ENCODE measurements at regions not wholly inside any gene's neighbourhood (a gene's known extent, or its start where the extent isn't known, plus 50 kb on each side); places are given as distances from the start of the nearest gene placed in this dataset.
"Not testable (repeated sequence)": the region's sequence is repeated elsewhere in the genome, so short reads cannot be mapped to it uniquely, and the experiment has no call there.

DNA sequence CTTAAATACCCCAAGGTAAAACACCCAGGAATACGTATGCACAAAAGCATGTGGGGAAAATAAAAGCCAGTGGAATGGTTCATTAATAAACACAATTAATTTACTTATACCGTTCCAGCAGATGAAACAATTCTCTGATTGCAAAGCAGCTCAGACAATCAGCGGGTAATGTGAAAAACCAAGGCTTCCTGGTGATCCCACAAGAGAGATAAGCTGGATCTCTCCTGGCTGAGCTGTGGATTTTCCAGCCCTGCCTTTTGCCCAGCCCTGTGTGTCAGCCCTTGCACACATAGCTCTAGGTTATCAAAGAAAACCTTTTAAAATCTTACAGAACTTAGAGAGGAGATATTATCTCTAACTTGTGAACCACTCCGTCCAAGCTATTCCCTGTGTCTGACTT, 1010.7 kb upstream of the AUTS2 start:
- no peak for DNase-seq

DNA sequence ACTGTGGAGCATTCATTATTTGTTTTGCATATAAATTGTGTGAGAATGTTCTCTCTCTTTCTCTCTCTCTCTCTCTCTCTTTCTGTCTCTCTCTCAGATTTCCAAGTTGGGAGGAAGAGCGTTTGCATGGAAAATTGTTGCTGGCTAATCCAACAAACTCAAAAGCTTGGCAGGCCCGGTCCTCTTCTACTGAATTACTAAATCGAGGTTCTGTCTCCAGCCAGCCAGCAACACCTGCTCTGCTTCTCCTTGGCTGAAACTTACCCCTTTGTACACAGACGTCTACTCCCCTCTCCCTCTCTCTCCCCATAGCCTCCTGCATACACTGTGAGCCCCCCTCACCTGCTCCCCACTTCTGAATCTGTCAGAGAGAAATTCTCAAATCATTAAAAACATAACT, 996.4 kb upstream of the AUTS2 start:
- DNase-seq: no peak

- no peak for DNase-seq
Observed at GRCh38 chr7:68604541-68604940, 993.7 kb upstream of the AUTS2 start.

DNA sequence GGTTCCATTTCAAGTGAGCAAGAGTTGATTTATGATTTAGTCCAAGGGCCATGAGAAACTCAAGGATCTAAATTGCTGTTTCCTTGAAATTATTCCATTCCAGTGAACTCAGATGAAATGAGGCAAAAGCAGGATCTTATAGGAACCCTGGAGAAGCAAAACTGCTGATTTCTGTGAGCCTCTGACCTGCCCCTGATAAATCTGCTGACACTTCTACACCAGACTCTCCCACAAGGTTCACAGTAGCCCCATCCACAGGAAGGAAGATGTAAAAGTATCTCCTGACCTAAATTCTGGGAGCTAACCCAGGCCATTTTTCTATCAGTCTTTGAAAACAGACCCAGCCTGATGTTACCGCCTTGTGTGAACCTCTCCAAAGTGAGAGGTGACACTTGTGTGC, 987.6 kb upstream of the AUTS2 start:
- DNase-seq: no peak

DNA sequence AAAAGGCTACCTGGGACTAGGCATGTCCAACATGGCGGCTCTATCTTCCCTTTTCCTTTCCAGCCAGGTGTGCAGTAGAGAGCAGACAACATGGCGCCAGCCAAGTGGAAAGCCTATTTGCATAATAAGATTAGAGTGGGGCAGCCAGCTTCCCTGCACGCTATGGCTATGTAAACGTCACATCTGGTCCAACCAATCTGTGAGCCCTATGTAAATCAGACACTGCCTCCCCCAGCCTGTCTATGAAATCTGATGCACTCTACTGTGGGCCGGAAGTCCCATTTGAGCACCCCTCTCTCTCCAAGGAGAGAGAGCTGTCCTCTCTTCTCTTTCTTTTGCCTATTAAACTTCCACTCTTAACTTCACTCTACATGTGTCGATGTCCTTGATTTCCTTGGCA, 984.9 kb upstream of the AUTS2 start:
- DNase-seq: no peak

DNA sequence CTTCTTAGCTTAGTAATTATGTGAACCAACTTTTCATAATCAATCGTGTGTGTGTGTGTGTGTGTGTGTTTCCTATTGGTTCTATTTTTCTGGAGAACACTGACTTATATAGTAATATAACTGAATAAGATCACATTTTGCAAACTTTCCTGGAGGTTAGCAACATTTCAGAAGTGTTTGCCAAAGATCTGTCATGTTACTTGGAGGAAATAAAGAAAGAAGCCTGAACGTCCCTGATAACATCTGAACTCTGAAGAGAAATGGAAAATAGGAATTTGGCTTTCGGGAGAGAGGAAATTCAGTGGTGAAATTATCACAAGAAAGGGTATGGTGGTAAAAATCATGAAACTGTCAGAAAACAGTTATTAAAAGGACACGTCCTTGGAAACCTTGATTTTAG, 984.4 kb upstream of the AUTS2 start:
- no peak for DNase-seq

DNA sequence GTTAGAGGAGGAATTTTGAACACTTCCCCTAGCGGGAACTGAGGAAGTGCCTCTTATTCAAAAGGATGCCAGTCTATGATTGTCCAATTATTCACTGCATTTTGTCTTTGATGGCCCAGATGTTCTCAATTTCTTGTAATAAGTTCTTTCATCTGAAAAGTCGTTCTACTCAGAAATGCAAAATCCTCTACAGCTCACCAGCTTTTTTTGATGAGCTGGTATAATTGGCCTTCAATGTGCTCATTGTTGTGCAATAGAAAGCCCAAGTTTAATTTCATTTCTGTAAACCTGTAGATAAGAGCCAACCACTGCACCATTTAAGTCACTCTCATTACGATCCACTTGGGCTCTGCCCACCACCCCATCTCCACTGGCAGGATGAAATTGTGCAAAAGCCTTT, 978.7 kb upstream of the AUTS2 start:
- no peak for DNase-seq

DNA sequence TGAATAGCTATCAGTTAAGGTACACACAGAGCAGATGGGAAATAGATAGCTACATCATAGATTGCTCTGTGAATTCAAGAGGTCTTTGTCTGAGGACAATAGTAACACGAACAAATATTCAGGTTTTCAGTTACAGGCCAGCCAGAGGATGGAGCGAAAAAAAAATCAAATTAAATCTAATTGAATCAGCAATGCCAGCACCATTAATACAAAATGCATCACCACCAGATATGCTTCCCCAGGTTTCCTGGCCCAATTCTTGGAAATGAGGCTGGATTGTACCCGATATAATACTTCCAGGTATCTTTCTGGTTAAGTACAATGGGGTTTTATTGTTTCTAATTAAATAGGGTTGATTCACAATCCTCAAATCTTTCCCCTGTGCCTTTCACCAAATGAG, 975.8 kb upstream of the AUTS2 start:
- no peak for DNase-seq

DNA sequence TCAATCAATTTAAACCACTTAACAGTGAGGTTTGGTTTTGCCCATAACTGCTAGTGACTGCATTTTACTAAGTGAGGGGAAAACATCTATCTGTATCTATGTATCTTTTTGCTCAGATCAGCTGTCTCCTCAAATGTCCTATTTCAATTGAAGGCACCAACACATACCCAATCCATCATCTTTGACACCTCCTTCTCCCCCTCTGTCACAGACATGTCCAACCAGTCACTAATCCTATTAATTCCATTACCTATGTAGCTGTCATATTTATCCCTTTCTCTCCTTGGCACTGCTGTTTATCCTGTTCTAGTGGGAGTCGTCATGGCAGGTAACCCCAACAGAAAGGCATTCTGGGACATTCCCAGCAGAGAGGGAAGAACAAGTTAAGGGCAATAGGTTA, 975.2 kb upstream of the AUTS2 start:
- DNase-seq: no peak

DNA sequence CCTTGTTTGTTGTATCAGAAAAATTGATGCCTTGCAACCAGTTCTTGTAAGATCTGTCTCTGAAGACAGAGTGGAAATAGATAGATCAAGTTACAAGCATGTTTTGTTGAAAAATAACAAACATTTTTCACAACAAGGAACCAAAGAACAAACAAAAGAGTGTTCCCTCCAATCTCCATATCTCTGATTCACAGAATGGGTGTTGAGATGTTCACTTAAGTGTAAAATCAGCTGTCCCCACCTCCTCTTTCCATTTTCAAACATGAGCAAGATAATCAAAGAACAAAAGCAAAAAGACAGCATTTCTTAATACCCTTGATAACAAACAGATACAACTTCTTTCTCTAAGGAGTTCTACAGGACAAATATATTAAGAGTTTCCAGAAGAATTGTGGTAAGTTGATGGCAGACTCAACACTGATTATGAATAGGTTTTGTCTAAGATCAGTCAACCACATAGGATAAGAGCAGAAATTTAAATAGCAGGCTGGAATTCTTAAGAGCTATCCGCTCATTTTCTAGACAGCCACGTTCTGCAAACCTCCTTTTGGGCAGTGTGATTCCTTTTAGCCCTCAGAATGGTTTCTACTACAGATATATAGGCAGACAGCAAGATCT, 970.9 kb upstream of the AUTS2 start:
- DNase-seq: no peak

- DNase-seq: not testable (repeated sequence)
Observed at GRCh38 chr7:68630914-68631313, 967.4 kb upstream of the AUTS2 start.

DNA sequence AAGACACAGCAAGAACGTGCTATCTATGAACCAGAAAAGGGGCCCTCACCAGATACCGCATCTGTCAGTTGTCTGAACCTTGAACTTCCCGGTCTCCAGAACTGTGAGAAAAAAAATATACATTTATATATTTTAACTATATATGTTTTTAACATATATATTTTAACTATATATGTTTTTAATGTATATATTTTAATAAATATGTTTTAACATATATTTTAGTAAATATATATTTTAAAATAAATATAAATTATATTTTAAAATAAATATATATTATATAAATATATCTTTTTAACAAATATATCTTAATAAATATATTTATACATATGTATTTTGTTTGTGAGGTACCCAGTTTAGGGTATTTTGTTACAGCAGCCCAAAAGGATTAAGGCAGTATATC, 958.2 kb upstream of the AUTS2 start:
- no peak for DNase-seq

DNA sequence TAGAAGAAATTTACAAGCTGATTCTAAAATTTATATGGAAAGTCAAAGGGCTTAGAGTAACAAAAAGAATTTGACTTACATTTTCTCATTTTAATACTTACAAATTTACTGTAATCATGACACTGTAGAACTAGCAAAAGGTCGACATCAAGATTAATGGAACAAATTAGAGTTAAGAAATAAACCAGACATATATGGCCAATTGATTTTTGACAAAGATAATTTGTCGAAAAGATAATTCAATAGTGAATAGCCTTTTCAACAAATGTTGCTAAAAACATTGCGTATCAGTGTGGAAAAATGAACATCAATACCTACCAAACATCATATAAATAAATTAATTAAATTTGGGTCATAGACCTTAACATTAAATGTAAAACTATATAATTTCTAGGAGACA, 955.5 kb upstream of the AUTS2 start:
- DNase-seq: no peak

DNA sequence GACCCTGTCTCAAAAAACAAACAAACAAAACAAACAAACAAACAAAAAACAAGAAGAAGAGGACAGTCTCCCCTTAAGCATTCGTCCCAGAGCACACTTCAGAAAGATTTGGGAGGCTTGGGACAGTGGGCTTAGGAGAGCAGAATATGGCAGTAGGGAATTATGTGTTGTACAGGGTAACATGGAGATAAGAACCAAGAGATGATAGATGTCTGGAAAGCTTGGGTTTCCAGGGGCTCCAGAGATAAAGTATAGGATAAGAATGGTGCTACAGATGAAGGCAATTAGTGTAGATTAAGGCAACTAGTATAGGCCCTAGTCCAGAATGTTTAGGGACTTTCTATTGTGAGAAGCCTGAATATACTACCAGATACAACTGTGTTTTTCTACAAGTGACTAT, 934.9 kb upstream of the AUTS2 start:
- DNase-seq: no peak

DNA sequence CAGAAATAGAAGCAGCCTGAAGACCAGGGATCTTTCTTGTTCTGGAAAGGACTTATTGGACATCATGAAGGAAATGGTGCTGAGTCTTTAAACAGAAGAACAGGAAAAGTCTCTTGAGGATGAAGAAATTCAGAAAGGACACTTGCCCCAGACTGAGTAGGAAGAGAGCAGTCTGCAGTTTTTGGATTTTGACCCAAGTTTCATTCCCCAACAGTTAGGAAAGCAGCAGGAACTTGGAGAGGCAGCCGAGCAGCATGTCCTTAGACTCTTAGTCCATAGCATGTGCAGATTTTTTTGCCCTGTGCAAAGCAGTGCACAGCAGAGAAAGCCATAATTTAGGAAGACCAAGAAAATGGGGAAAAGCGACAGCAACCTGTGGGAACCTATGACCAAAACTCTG, 927.2 kb upstream of the AUTS2 start:
- DNase-seq: no peak

DNA sequence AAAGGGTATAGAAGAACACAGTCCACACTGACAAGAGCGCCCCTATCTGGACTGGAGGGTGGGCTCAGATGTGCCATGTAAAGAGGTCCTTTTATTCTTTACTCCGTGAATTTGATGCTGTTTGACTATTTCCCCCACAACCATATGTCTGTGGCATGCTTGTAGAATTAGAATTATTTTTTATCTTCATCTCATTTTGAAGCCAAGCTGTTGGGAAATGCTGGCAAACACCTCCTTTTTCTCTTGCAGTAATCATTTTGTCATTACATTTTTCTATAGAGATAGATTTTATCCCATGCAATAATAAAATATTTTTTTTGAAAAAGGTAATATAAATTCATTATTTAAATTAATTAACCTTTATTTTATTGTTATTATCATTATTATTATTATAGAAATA, 926.6 kb upstream of the AUTS2 start:
- no peak for DNase-seq

- no peak for DNase-seq
Observed at GRCh38 chr7:68674826-68675225, 923.4 kb upstream of the AUTS2 start.

- DNase-seq: no peak
Observed at GRCh38 chr7:68676813-68677535, 921.3 kb upstream of the AUTS2 start.

GRCh38 chr7:68678196-68678595, 920.1 kb upstream of the AUTS2 start:
- no peak for DNase-seq

GRCh38 chr7:68679459-68680234, 918.6 kb upstream of the AUTS2 start:
- no peak for DNase-seq

- DNase-seq: no peak
Observed at GRCh38 chr7:68680235-68680872, 917.9 kb upstream of the AUTS2 start.

GRCh38 chr7:68682910-68683309, 915.4 kb upstream of the AUTS2 start:
- no peak for DNase-seq

DNA sequence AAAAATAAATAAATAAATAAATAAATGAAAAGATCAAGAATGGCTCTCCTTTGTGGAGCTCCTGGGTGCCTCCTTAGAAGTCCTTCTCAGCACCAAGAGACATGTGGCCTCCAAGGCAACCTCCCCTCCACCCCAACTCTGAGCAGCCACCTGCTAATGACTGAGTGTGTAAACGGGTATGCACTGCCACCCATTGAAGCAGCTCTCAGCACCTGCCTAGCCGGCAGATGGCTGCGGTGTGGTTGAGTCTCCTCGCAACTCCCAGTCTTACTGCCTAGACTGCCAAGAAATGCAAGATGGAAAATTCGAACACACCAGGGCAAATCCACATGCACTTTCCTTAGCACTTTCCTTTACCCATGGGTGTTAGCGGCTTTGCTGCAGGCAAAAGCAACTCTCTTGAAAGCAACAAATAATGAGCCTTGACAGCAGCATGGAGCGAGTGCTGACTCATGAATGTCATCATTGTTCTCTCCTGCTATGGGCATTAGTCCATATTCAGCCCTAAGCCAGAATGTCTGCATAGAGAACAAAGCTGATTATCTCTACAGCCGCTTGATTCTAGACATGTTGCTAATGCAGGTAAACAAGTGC, 913.9 kb upstream of the AUTS2 start:
- no peak for DNase-seq
